ENCODE measurements at regions not wholly inside any gene's neighbourhood (a gene's known extent, or its start where the extent isn't known, plus 50 kb on each side); places are given as distances from the start of the nearest gene placed in this dataset.

GRCh38 chr17:52212851-52213250 is 54.3 kb upstream of the CA10 start:
- TF ChIP-seq RFX5 (IDR thresholded peaks at IDR 0.05; ENCODE audit: low read depth, low read length) = no peak
- TF ChIP-seq, protein P1, sequence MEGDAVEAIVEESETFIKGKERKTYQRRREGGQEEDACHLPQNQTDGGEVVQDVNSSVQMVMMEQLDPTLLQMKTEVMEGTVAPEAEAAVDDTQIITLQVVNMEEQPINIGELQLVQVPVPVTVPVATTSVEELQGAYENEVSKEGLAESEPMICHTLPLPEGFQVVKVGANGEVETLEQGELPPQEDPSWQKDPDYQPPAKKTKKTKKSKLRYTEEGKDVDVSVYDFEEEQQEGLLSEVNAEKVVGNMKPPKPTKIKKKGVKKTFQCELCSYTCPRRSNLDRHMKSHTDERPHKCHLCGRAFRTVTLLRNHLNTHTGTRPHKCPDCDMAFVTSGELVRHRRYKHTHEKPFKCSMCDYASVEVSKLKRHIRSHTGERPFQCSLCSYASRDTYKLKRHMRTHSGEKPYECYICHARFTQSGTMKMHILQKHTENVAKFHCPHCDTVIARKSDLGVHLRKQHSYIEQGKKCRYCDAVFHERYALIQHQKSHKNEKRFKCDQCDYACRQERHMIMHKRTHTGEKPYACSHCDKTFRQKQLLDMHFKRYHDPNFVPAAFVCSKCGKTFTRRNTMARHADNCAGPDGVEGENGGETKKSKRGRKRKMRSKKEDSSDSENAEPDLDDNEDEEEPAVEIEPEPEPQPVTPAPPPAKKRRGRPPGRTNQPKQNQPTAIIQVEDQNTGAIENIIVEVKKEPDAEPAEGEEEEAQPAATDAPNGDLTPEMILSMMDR (conservative IDR thresholded peaks at IDR 0.05; ENCODE audit: low read depth, low read length) = no peak
- no peak for TF ChIP-seq BHLHE40 (IDR thresholded peaks at IDR 0.05; ENCODE audit: low read depth, low read length)
- TF ChIP-seq, protein P2, sequence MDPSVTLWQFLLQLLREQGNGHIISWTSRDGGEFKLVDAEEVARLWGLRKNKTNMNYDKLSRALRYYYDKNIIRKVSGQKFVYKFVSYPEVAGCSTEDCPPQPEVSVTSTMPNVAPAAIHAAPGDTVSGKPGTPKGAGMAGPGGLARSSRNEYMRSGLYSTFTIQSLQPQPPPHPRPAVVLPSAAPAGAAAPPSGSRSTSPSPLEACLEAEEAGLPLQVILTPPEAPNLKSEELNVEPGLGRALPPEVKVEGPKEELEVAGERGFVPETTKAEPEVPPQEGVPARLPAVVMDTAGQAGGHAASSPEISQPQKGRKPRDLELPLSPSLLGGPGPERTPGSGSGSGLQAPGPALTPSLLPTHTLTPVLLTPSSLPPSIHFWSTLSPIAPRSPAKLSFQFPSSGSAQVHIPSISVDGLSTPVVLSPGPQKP (IDR thresholded peaks at IDR 0.05; ENCODE audit: borderline replicate concordance, low read depth, low read length) = no peak
- no peak for TF ChIP-seq CEBPB (IDR thresholded peaks at IDR 0.05; ENCODE audit: low read depth, low read length)

All from IMR-90 (cell line).